HG02588 (cell line): ENCODE measurements at regions not wholly inside any gene's neighbourhood (a gene's known extent, or its start where the extent isn't known, plus 50 kb on each side); places are given as distances from the start of the nearest gene placed in this dataset.
"Not testable (repeated sequence)": the region's sequence is repeated elsewhere in the genome, so short reads cannot be mapped to it uniquely, and the experiment has no call there.

Experiments used
- ATAC-seq: cut with Tn5 transposase; IDR thresholded peaks from one replicate; pipeline ENCODE4 v1.9.1; 2021; ENCODE audit warnings: mild to moderate bottlenecking, moderate library complexity; ENCODE audit not compliant: unreplicated experiment

GRCh38 chr4:123535037-123535748 is 138.6 kb downstream of the SPRY1 start:
- no peak for ATAC-seq

GRCh38 chr4:123536225-123536624 is 139.6 kb downstream of the SPRY1 start:
- no peak for ATAC-seq

DNA sequence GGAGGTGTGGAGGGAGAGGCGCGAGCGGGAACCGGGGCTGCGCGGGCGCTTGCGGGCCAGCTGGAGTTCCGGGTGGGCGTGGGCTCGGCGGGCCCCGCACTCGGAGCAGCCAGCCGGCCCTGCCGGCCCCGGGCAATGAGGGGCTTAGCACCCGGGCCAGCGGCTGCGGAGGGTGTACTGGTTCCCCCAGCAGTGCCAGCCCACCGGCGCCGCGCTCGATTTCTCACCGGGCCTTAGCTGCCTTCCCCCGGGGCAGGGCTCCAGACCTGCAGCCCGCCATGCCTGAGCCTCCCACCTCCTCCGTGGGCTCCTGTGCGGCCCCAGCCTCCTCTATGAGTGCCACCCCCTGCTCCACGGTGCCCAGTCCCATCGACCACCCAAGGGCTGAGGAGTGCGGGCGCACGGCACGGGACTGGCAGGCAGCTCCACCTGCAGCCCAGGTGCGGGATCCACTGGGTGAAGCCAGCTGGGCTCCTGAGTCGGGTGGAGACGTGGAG is 141.4 kb downstream of the SPRY1 start:
- ATAC-seq, result not testable (repeated sequence)

DNA sequence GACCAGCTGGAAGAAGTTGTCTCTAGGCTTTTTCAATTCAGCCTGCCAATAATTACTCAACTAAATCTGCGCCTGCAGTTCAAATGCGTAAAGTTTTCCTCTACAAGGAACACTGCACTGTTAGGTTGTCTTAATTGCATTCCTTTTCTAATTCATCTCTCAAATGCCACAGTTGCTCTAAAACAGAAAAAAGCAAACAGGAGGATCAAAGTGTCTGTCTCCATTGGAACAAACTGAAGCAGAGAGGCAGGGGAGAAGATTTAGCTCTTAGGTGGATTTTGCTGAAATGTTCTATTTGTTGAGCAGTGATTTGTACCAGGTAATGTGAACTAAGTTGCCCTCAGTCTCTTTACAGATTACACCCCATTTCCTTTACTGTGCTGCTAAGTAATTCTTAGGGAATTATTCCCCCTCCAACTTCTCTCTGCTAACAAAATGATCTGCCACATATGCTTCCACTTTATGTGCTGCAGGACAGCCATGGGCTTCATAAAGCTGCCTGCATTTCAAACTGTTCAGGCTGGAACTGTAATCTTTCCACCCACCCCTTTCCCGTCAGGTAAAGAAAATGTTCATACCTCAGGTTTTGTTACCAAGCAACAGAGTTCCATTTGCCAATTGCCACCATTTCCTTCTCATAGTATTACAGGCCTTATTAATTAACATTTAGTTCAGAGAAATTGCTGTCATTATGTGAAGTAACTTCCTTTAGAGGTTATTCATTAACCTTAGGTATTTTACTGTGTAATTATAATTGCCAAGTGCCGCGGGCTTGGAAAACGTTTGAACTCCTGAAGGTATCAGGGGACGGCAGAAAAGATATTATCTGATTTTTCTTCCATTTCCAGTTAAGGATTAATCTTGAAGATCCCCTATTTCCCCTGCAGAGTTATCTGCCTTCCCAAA is 149.3 kb downstream of the SPRY1 start:
- no peak for ATAC-seq

DNA sequence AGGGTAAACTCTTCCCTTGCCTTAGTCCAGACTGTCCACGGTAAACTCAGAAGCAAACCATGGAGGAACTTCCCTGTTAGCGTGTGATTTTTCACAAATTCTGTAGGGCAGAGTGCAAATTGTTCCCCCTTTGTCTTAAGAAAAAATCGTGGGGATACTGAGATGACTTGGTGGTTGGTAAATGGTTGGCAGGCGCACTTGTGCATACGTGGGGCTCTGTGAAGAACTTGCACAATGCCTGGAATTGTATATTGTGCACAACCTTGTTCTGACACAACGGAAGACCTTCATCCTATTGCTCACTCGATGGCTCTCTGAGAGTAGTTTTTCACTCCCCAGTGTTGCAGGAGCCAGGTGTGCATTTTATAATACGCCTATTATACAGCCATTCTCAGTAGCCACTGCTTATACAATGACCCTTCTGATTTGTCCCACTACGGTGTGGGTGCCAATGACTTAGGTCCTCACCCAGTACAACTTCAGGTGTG is 150.0 kb downstream of the SPRY1 start:
- no peak for ATAC-seq

DNA sequence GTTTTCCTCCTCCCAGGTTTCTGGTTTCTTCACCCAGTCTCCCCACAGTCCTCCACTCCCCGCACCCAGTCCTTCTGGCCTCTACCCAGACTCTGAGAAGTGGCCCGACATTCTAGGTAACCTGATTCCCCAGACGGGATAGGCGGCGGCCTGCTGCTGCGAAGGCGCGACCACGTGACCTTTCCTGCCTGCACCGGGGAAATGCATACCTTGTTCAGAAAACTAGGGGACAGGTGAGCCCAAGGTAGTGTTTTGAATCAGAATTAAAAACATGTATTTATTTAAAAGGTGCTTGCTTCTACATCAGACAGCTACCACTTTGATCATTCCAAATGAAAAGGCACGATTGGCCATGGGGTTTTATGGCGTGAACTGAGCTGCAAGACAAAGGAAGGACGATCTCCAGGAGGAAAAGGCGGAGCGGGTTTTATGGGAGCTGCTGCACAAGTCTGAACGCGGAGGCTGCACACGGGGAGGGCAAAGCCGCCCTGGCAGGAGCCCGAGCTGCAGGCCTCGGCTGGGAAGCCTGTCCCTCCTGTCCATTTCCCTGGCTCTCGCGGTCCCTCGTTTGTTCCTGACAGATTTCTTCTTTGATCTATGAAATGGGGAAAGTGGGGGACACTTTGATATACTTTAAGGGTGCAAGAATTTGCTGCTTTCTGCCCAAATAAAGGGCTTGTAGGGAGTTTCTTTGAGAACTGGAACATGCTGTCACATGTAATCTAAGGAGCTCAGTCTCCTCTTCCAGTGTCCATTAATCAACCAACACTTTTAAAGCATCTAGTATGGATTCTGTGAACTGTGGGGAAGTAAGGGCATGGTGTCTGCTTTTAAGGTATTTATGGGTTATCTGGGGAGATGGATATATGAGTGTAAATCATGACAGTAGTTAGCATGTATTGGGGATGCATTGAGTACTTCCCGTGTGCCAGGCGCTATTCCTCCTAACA is 150.9 kb downstream of the SPRY1 start:
- no peak for ATAC-seq

GRCh38 chr4:123553279-123553678 is 156.7 kb downstream of the SPRY1 start:
- ATAC-seq, result no peak

- no peak for ATAC-seq
Measured at GRCh38 chr4:123553733-123554637, 157.4 kb downstream of the SPRY1 start.

GRCh38 chr4:123554801-123555232 is 158.2 kb downstream of the SPRY1 start:
- no peak for ATAC-seq

DNA sequence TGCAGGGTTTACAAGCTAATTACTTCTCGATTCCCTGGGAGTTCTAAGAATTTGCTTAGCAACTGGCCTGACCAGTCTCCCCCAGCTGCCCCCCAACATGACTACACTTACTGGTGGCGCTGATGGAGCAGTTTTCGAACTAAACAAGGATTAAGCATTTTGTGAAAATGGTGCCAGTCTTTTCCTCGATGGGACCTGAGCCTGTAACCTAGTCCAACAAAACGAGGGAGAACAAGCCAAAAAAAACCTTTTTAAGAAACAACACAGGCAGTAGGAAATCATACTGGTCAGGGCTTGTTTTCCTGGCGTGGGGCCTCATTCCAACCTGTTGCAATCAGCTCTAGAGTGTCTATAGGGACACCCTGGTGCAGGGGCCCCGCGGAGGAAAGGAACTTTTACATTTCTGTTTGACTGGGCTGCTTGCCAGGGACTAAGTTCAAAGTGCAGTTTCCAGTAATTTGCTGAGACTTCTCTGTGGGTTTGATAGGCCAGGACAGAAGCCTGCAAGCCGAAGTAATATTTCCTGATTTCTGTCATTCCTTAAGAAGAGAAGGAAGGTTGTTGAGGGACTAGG is 158.7 kb downstream of the SPRY1 start:
- ATAC-seq, result no peak

DNA sequence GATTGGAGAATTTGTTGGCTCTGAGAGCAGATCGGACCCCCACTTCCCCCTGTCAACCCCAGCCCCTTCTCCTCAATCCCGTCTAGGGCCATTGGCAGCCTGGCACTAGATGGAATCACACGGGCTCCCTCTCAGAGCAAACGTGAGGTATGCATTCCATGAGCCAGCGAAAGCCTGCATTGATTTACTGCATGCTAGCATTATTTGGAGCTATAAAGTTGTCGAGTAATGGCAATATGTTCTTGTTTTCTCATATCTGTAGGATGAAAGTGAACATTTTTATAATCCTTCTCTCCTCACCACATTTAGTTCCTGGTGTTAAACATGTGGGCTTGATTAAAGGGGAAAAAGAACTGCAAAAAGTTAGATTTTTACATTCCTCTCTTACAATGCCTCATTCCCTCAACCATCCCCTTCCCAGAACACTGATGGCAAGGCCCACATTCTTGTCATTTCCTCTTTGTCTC is 159.2 kb downstream of the SPRY1 start:
- ATAC-seq, result no peak

DNA sequence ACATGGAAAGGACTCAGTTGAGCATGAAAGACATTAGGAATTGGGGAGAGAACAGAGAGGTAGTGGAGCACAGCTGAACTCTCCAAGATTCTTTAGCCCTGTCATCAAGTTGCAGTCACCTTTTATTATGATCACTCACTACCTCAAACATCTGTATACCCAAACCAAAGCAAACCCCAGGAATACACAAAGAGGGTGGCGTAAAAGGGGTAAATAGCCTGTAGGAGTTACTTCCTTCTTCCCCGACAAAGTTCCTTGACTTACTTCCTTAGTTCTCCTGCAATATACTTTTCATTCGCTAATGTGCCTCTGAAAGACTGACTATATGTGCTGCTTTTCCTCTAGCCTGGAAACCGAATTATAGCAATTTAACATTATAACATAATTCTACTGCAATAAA is 159.9 kb downstream of the SPRY1 start:
- no peak for ATAC-seq

DNA sequence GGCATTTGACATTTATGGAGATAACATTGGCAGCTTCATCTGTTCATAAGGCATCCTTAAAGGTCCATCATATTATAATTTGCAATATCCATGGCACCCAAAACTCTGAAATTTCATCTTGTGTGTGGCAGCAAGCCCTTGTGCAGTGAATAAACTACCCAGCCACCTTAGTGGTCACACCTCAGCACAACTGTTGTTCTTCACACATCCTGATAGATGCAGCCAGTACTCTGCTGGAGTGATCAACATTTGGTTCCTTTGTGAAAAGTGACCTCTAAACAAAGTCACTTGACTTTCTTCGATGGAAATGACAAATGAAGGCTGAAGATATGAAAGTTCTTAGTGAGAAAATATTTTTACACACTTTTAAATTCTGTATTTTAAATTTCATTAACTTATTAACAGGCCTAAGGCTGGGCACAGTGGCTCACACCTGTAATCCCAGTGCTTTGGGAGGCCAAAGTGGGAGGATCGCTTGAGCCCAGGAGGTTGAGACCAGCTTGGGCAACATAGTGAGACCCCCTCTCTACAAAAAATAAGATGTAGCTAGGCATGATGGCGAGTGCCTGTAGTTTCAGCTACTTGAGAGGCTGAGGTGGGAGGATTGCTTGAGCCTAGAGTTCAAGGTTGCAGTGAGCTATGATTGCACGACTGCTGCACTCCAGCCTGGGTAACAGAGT is 161.4 kb downstream of the SPRY1 start:
- no peak for ATAC-seq

DNA sequence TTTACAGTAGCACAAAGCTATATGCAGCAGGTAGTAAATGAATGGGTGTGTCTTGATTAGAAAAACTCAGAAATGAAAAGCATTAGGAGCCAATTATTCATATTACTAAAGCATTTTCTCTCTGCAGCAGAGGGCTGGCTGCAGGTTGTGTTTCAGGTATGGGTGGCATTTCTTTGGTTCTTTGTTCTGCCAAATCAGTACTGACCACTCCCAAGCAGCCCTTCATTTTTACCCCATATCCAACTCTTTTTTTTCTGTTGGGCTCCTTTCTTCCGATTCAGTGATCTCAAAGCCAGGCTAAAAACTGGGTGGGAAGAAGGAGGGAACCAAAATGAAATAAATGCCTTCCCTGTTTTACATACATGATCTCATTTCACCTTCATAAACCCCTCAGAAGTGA is 162.3 kb downstream of the SPRY1 start:
- ATAC-seq, result no peak

DNA sequence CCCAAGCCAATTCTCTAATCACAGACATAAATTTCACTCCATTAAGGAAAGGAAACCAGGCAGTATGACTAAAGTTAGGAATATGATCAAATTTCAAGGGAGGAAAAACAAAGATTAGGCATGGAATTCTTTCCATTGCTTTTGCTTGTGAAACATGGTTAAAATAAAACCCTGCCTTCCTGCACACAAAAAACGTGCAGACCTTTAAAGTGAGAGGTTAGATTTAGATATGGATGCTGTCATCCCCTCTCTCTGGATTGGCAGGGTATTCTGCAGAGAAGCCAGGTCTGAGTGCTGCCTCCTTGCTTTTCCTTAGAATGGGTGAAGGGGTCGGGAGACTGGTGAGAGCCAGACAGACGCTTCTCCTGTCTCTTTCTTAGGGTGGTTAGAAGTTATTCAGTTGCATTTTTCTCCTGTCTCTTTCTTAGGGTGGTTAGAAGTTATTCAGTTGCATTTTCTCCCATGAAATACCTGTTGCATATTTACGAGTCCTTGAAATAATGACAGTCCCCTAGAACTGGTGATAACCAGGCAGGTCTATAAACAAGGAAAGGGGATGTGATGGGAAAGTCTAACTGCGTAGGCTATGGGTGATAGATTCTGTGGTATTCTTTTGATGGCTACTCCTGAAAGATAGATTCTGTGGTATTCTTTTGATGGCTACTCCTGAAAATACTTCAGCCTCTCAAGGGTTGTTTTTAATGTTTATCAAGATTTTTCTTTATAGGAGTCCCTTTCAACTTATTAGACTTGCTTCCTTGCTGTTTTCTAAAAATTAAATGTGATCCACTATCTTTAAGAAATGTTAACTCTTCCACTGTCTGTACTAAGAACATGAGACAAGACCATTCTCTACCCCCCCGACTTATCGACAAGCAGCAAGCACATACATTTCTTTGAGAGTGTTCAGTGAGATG is 163.6 kb downstream of the SPRY1 start:
- no peak for ATAC-seq

DNA sequence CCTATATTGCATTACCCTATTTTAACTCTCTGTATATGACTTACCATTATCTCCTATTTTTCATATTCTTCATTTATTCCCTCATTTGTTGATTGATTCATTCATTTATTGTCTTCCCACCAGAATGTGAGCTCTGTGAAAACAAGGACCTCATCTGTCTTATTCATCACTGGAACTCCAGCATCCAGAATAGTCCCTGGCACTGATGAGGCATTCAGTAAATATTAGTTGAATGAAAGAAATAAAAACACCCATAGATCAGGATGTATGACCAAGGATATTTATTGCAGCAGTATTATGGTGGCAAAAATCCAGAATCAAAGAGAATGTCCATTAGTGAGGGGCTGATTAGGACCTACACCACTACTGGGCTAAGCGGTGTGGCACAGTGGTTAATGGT is 164.9 kb downstream of the SPRY1 start:
- ATAC-seq, result no peak

GRCh38 chr4:123562994-123563750 is 166.6 kb downstream of the SPRY1 start:
- ATAC-seq, result no peak
